ENCODE measurements at regions not wholly inside any gene's neighbourhood (a gene's known extent, or its start where the extent isn't known, plus 50 kb on each side); places are given as distances from the start of the nearest gene placed in this dataset.

DNA sequence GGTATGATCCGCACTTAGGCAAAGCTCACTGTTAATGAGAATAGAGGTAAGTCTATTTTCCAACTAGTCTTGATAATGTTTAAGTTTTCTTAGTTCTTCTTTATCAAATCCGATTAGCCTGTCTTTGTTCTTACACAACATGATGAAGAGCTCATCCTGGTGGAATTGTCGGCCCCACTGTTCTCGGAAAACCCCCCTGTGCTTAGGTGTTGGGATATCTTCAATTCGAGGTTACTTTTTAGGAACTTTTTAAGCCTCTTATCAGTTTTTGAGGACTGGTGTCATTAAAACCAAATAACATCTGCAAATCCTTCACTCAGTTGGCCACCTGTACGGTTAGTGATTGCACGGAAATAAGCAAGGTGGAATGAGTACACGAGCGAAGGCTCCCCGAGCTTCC lies 60.7 kb upstream of the KIF26B start:
- BruUV-seq (replicated peaks) = no TSS peak
- H3K4me3 ChIP-seq = no peak overlapping the region
- H3K79me2 ChIP-seq (ENCODE audit: control insufficient read depth, insufficient read depth, low read length) = no peaks in the 10 kb centered on the region
- H3K9ac ChIP-seq (ENCODE audit: control insufficient read depth, insufficient read depth, low read length) = no peak overlapping the region
- no peaks in the 10 kb centered on the region for H3K36me3 ChIP-seq (ENCODE audit: control insufficient read depth in 2 of 2, insufficient read depth in 2 of 2, low read length in 1 of 2)
- H3K9me3 ChIP-seq (replicated peaks; ENCODE audit: control insufficient read depth, insufficient read depth, low read length) = no peaks in the 10 kb centered on the region
- intact Hi-C loops (cut with micrococcal nuclease; ENCODE audit: unreplicated experiment) (no loop called here), in situ Hi-C loops (cut with MboI) (no loop called here)
- H4K20me1 ChIP-seq (ENCODE audit: control insufficient read depth, insufficient read depth) = no peaks in the 10 kb centered on the region
- ChIA-PET POLR2A (no interaction called here), SMC1A (ENCODE audit: uncharacterized antibody, unreplicated experiment) (interaction anchor here (0.9 to 1.5 kb wide), 2 partner anchors 14 to 51 kb away, joined by 3 to 5 read pairs; no protein-coding TSS in a partner anchor), RAD21 (ENCODE audit: unreplicated experiment) (no interaction called here), CTCF (interaction anchor here (0.6 kb wide), 1 partner anchor 17 kb away, joined by 3 read pairs; no protein-coding TSS in a partner anchor)
- ATAC-seq = no peak
- no peak for TF ChIP-seq GATAD2B (conservative IDR thresholded peaks at IDR 0.05; ENCODE audit: low read depth)
- TF ChIP-seq MTA3 (IDR thresholded peaks at IDR 0.05; ENCODE audit: borderline replicate concordance, low read length) = no peak
- TF ChIP-seq ZNF217 (IDR thresholded peaks at IDR 0.05) = no peak
- TF ChIP-seq, protein P1, sequence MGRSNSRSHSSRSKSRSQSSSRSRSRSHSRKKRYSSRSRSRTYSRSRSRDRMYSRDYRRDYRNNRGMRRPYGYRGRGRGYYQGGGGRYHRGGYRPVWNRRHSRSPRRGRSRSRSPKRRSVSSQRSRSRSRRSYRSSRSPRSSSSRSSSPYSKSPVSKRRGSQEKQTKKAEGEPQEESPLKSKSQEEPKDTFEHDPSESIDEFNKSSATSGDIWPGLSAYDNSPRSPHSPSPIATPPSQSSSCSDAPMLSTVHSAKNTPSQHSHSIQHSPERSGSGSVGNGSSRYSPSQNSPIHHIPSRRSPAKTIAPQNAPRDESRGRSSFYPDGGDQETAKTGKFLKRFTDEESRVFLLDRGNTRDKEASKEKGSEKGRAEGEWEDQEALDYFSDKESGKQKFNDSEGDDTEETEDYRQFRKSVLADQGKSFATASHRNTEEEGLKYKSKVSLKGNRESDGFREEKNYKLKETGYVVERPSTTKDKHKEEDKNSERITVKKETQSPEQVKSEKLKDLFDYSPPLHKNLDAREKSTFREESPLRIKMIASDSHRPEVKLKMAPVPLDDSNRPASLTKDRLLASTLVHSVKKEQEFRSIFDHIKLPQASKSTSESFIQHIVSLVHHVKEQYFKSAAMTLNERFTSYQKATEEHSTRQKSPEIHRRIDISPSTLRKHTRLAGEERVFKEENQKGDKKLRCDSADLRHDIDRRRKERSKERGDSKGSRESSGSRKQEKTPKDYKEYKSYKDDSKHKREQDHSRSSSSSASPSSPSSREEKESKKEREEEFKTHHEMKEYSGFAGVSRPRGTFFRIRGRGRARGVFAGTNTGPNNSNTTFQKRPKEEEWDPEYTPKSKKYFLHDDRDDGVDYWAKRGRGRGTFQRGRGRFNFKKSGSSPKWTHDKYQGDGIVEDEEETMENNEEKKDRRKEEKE (IDR thresholded peaks at IDR 0.05) = no peak
- TF ChIP-seq GABPA (IDR thresholded peaks at IDR 0.05; ENCODE audit: low read depth) = no peak
- TF ChIP-seq, protein P2, sequence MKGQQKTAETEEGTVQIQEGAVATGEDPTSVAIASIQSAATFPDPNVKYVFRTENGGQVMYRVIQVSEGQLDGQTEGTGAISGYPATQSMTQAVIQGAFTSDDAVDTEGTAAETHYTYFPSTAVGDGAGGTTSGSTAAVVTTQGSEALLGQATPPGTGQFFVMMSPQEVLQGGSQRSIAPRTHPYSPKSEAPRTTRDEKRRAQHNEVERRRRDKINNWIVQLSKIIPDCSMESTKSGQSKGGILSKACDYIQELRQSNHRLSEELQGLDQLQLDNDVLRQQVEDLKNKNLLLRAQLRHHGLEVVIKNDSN (IDR thresholded peaks at IDR 0.05; ENCODE audit: borderline replicate concordance, extremely low read length, insufficient read depth, low read depth, low read length) = no peak
- no peak for TF ChIP-seq SMAD5 (IDR thresholded peaks at IDR 0.05; ENCODE audit: low read depth)
- H3K4me1 ChIP-seq (ENCODE audit: control insufficient read depth, insufficient read depth, low read length) = no peaks in the 10 kb centered on the region
- 48% methylated on average over 10 of the region's 10 CpGs for WGBS (ENCODE audit: insufficient coverage, insufficient replicate concordance, low lambda C conversion rate, missing lambda C conversion rate)
- FAIRE-seq = no peak
- H3K4me2 ChIP-seq (ENCODE audit: control insufficient read depth, insufficient read depth) = no peak overlapping the region
- H3K27me3 ChIP-seq (replicated peaks in 1 of 2; ENCODE audit: control insufficient read depth in 2 of 2, insufficient read depth in 2 of 2, low read length in 1 of 2) = peaks cover 0 to 1% of the 10 kb centered on the region in 2 experiments; a peak in 1 of 4 replicates
- H2AFZ ChIP-seq (ENCODE audit: control insufficient read depth, low read depth, low read length) = no peak overlapping the region
- no peak overlapping the region for H3K27ac ChIP-seq (ENCODE audit: control insufficient read depth, insufficient read depth)
- no peak for DNase-seq (ENCODE audit: low read depth, low spot score)
